GM19372 (cell line): ENCODE measurements at regions not wholly inside any gene's neighbourhood (a gene's known extent, or its start where the extent isn't known, plus 50 kb on each side); places are given as distances from the start of the nearest gene placed in this dataset.

Experiments
- ATAC-seq: cut with Tn5 transposase; IDR thresholded peaks from one replicate; pipeline ENCODE4 v1.9.1; 2021; ENCODE audit warnings: mild to moderate bottlenecking, low read depth, moderate library complexity; ENCODE audit not compliant: unreplicated experiment

GRCh38 chr3:194738254-194739093 lies 52.8 kb downstream of the FAM43A start:
- no peak for ATAC-seq

GRCh38 chr3:194739498-194740284 lies 54.0 kb downstream of the FAM43A start:
- ATAC-seq, result no peak

- ATAC-seq, result no peak
These were observed 55.3 kb downstream of the FAM43A start for GRCh38 chr3:194740859-194741491.

- ATAC-seq, result no peak
These were observed 56.2 kb downstream of the FAM43A start for GRCh38 chr3:194741916-194742315.

GRCh38 chr3:194744826-194745225 lies 59.1 kb downstream of the FAM43A start:
- ATAC-seq, result no peak

- ATAC-seq, result no peak
These were observed 59.9 kb downstream of the FAM43A start for GRCh38 chr3:194745422-194746184.

GRCh38 chr3:194748225-194748624 lies 62.5 kb downstream of the FAM43A start:
- no peak for ATAC-seq

- no peak for ATAC-seq
These were observed 64.2 kb downstream of the FAM43A start for GRCh38 chr3:194749631-194750490.

GRCh38 chr3:194750491-194750828 lies 64.8 kb downstream of the FAM43A start:
- ATAC-seq, result no peak

GRCh38 chr3:194755671-194756459 lies 70.2 kb downstream of the FAM43A start:
- no peak for ATAC-seq

- ATAC-seq, result no peak
These were observed 70.7 kb downstream of the FAM43A start for GRCh38 chr3:194756460-194756779.

GRCh38 chr3:194756791-194757325 lies 71.2 kb downstream of the FAM43A start:
- ATAC-seq, result no peak

GRCh38 chr3:194757647-194758061 lies 72.0 kb downstream of the FAM43A start:
- no peak for ATAC-seq

GRCh38 chr3:194758716-194759115 lies 73.0 kb downstream of the FAM43A start:
- ATAC-seq, result no peak

- ATAC-seq, result no peak
These were observed 74.9 kb downstream of the FAM43A start for GRCh38 chr3:194760494-194761137.

GRCh38 chr3:194761384-194761783 lies 75.7 kb downstream of the FAM43A start:
- no peak for ATAC-seq

- ATAC-seq, result no peak
These were observed 81.2 kb downstream of the FAM43A start for GRCh38 chr3:194766845-194767244.

- ATAC-seq, result no peak
These were observed 81.9 kb downstream of the FAM43A start for GRCh38 chr3:194767446-194768207.
